Hematopoietic multipotent progenitor cell treated with erythropoietin and hydrocortisone succinate and interleukin-3 and kit ligand, for 6 days (in vitro differentiated cells): ENCODE measurements at regions not wholly inside any gene's neighbourhood (a gene's known extent, or its start where the extent isn't known, plus 50 kb on each side); places are given as distances from the start of the nearest gene placed in this dataset.
A peak's percentile ranks its signal among the peaks of the same experiment; 100 is the strongest.

Experiments used
- DNase-seq: peaks from one replicate; pipeline ENCODE4 v3.0.0-alpha.2; 2015

- DNase-seq, result no peak
Observed at GRCh38 chr3:128569756-128570155, 76.8 kb upstream of the GATA2 start.

GRCh38 chr3:128568602-128569490 lies 75.8 kb upstream of the GATA2 start:
- DNase-seq, result no peak

- DNase-seq, result no peak
Observed at GRCh38 chr3:128567705-128568356, 74.8 kb upstream of the GATA2 start.

GRCh38 chr3:128567141-128567540 lies 74.1 kb upstream of the GATA2 start:
- no peak for DNase-seq

GRCh38 chr3:128563439-128563838 lies 70.4 kb upstream of the GATA2 start:
- DNase-seq, result no peak

GRCh38 chr3:128561504-128561903 lies 68.5 kb upstream of the GATA2 start:
- DNase-seq, result no peak

- no peak for DNase-seq
Observed at GRCh38 chr3:128560768-128561167, 67.8 kb upstream of the GATA2 start.

- DNase-seq, result no peak
Observed at GRCh38 chr3:128559486-128560225, 66.7 kb upstream of the GATA2 start.

GRCh38 chr3:128557531-128558280 lies 64.7 kb upstream of the GATA2 start:
- no peak for DNase-seq

GRCh38 chr3:128556907-128557306 lies 63.9 kb upstream of the GATA2 start:
- DNase-seq, result no peak

- no peak for DNase-seq
Observed at GRCh38 chr3:128556384-128556783, 63.4 kb upstream of the GATA2 start.

- no peak for DNase-seq
Observed at GRCh38 chr3:128555841-128556240, 62.8 kb upstream of the GATA2 start.

- DNase-seq, result peak; percentile 28
Observed at GRCh38 chr3:128555098-128555825, 62.3 kb upstream of the GATA2 start.

GRCh38 chr3:128554465-128555097 lies 61.6 kb upstream of the GATA2 start:
- DNase-seq, result no peak

- DNase-seq, result no peak
Observed at GRCh38 chr3:128554100-128554464, 61.1 kb upstream of the GATA2 start.

GRCh38 chr3:128553560-128553959 lies 60.6 kb upstream of the GATA2 start:
- DNase-seq, result no peak

- no peak for DNase-seq
Observed at GRCh38 chr3:128551867-128552266, 58.9 kb upstream of the GATA2 start.

- DNase-seq, result no peak
Observed at GRCh38 chr3:128551451-128551850, 58.5 kb upstream of the GATA2 start.

GRCh38 chr3:128550471-128551126 lies 57.6 kb upstream of the GATA2 start:
- DNase-seq, result no peak

GRCh38 chr3:128550113-128550440 lies 57.1 kb upstream of the GATA2 start:
- no peak for DNase-seq
